Uterus (tissue), 3 donors: ENCODE measurements at regions not wholly inside any gene's neighbourhood (a gene's known extent, or its start where the extent isn't known, plus 50 kb on each side); places are given as distances from the start of the nearest gene placed in this dataset.
A peak's percentile ranks its signal among the peaks of the same experiment; 100 is the strongest.

Experiments
- DNase-seq, 2 donors: peaks; one replicate each; pipeline ENCODE4 v3.0.0-alpha.2; 2019 to 2020
- H3K27ac ChIP-seq, 2 donors: fragments of 200-600 bp; sonication (generic); 1 replicate in 1 of 2; 2 replicates in 1 of 2; pipeline ENCODE4 v1.5.1; 2016 to 2018
- H3K27me3 ChIP-seq, 2 donors: fragments of 200-600 bp; sonication (generic); one replicate each; pipeline ENCODE4 v1.5.1; 2018 to 2019; ENCODE audit warnings: control low read depth in 1 of 2
- H3K36me3 ChIP-seq, 2 donors: fragments of 200-600 bp; sonication (generic); one replicate each; pipeline ENCODE4 v1.5.1; 2019; ENCODE audit warnings: control low read depth in 1 of 2
- H3K4me1 ChIP-seq, 2 donors: fragments of 200-600 bp; sonication (generic); one replicate each; pipeline ENCODE4 v1.5.1; 2018 to 2019; ENCODE audit warnings: control low read depth in 1 of 2
- H3K4me3 ChIP-seq, 2 donors: fragments of 200-600 bp; sonication (generic); 1 replicate in 1 of 2; 2 replicates in 1 of 2; pipeline ENCODE4 v1.5.1; 2018 to 2019; ENCODE audit warnings: mild to moderate bottlenecking in 1 of 2
- H3K9me3 ChIP-seq, 2 donors: fragments of 200-600 bp; sonication (generic); one replicate each; pipeline ENCODE4 v1.5.1; 2019; ENCODE audit warnings: control low read depth in 1 of 2
- POLR2A ChIP-seq, 2 donors: fragments of 450-650 bp; IDR thresholded peaks; one replicate each; pipeline ENCODE4 v1.6.1; 2016; ENCODE audit warnings: antibody characterized with exemption in 2 of 2, mild to moderate bottlenecking in 1 of 2, moderate library complexity in 1 of 2
- intact Hi-C: fragments of 100-400 bp; cut with DNase I; formaldehyde crosslinking; loops from one replicate; pipeline ENCODE4 v1.15.1; 2023; ENCODE audit warnings: low total_unique reads
- TF ChIP-seq, protein P1 (sequence below), 4 experiments: fragments of 200-600 bp in 2 of 4; fragments of 450-650 bp in 2 of 4; sonication (generic) in 2 of 4; IDR thresholded peaks; one replicate each; pipeline ENCODE4 v1.5.1; 2016 to 2019; ENCODE audit warnings: antibody characterized with exemption in 4 of 4, mild to moderate bottlenecking in 2 of 4, moderate library complexity in 1 of 4
- donor health status: DM: yes; HTN: yes; CAD: no.

DNA sequence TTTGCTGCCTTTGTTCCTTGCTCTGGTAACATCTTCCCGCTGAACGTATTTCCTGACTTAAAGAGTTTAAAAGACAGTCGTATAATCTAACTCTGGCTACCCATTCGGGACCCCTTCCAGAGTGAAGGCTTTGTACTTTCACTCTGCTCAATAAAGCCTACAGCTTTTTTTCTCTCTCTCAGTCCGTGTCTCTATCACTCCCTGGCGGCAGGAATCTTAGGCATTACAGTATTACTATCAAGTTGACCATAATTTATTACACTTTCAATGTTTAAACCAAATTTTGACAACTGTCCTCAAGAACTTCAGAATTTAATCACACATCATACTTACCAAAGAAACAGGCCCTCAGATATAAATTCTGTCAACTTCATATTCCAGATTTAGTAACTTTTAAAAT lies 967.9 kb downstream of the FSCB start:
- H3K27me3 ChIP-seq, result no peaks in the 10 kb centered on the region
- H3K4me3 ChIP-seq, result peak overlapping the region in 1 of 2 donors; percentile 9
- H3K36me3 ChIP-seq, result no peaks in the 10 kb centered on the region
- H3K9me3 ChIP-seq, result no peaks in the 10 kb centered on the region
- DNase-seq, result no peak
- H3K27ac ChIP-seq, result no peak overlapping the region
- intact Hi-C loops, result no loop called here
- H3K4me1 ChIP-seq, result no peaks in the 10 kb centered on the region
- TF ChIP-seq, protein P1, sequence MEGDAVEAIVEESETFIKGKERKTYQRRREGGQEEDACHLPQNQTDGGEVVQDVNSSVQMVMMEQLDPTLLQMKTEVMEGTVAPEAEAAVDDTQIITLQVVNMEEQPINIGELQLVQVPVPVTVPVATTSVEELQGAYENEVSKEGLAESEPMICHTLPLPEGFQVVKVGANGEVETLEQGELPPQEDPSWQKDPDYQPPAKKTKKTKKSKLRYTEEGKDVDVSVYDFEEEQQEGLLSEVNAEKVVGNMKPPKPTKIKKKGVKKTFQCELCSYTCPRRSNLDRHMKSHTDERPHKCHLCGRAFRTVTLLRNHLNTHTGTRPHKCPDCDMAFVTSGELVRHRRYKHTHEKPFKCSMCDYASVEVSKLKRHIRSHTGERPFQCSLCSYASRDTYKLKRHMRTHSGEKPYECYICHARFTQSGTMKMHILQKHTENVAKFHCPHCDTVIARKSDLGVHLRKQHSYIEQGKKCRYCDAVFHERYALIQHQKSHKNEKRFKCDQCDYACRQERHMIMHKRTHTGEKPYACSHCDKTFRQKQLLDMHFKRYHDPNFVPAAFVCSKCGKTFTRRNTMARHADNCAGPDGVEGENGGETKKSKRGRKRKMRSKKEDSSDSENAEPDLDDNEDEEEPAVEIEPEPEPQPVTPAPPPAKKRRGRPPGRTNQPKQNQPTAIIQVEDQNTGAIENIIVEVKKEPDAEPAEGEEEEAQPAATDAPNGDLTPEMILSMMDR (IDR thresholded peaks at IDR 0.05), result peak in 2 of 4 experiments; percentile 26 to 35
- TF ChIP-seq POLR2A (IDR thresholded peaks at IDR 0.05), result no peak

DNA sequence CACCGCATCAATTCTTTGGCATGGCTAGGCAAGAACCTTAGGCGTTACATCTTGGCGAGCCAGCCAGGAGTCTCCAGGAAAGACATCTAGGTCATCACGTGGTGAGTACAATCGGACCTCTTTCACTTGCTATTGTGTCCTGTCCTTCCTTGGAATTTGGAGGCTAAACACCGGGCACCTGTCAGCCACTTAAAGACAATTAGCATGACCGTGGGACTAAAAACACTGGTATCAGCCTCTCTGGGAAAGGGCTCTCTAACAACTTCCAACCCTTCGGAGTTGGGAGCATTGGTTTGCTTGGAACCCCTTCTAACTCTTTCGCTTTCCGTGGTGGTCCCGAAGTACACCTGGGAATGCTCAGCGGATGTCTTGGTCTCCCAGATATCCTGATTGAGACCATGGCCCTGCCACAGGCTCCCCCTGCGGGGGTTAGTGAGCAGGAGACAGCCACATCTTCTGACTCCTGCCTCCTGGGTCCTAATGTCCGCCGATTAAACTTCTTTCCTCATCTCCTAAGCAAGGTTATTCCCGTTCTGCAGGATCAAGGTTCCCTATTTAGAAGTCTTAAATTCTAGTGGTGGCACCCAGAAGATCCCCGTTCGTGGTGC lies 971.7 kb downstream of the FSCB start:
- Histone ChIP-seq H3K9me3 (no peaks in the 10 kb centered on the region), H3K4me1 (no peaks in the 10 kb centered on the region), H3K36me3 (no peaks in the 10 kb centered on the region), H3K27me3 (no peaks in the 10 kb centered on the region), H3K27ac (no peak overlapping the region), H3K4me3 (no peak overlapping the region)
- intact Hi-C loops, result no loop called here
- no peak for DNase-seq
- TF ChIP-seq POLR2A (IDR thresholded peaks at IDR 0.05), result no peak
- TF ChIP-seq, protein P1 (IDR thresholded peaks at IDR 0.05), result no peak

DNA sequence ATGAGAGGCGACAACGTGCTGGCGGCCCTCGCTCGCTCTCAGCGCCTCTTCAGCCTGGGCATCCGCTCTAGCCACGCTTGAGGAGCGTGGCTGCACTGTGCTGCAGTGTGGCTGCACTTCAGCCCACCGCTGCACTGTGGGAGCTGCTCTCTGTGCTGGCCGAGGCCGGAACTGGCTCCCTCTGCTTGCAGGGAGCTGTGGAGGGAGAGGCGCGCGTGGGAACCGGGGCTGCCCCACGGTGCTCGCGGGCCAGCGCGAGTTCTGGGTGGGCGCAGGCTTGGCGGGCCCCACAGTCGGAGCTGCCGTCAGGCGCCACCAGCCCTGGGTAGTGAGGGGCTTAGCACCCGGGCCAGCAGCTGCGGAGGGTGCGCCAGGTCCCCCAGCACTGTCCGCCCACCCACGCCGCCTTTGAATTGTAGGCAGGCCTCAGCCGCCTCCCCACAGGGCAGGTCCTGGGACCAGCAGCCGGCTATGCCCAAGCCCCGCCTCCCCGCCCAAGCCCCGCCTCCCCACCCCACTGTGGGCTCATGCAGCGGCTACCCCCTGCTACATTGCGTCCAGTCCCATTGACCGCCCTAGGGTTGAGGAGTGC lies 974.2 kb downstream of the FSCB start:
- intact Hi-C loops, result no loop called here
- no peak for DNase-seq
- Histone ChIP-seq H3K27me3 (no peaks in the 10 kb centered on the region), H3K27ac (no peak overlapping the region), H3K36me3 (no peaks in the 10 kb centered on the region), H3K4me1 (no peaks in the 10 kb centered on the region), H3K9me3 (no peaks in the 10 kb centered on the region), H3K4me3 (no peak overlapping the region)
- no peak for TF ChIP-seq POLR2A (IDR thresholded peaks at IDR 0.05)
- TF ChIP-seq, protein P1 (IDR thresholded peaks at IDR 0.05), result no peak

DNA sequence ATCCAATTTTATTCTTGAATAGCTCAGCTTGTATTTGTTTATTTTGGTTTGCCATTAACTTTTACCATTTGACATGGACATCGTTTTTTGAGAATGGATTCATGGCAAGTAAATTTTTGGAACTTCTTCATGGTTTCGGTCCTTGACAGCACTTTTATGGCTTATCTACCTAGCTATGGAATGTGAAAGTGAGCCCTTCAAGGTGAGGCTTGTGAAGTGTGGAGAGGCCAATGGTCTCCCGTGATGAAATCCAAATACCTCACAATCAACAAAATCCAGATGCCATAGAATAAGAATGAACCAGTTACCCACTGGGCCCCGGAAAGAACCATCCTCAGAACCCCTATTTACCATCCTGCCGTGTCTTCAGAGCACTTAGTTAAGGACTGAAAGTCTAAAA lies 978.8 kb downstream of the FSCB start:
- Histone ChIP-seq H3K4me3 (no peak overlapping the region), H3K36me3 (no peaks in the 10 kb centered on the region), H3K27me3 (no peaks in the 10 kb centered on the region), H3K9me3 (no peaks in the 10 kb centered on the region), H3K4me1 (no peaks in the 10 kb centered on the region), H3K27ac (no peak overlapping the region)
- no peak for DNase-seq
- intact Hi-C loops, result no loop called here
- TF ChIP-seq POLR2A (IDR thresholded peaks at IDR 0.05), result no peak
- TF ChIP-seq, protein P1 (IDR thresholded peaks at IDR 0.05), result no peak

DNA sequence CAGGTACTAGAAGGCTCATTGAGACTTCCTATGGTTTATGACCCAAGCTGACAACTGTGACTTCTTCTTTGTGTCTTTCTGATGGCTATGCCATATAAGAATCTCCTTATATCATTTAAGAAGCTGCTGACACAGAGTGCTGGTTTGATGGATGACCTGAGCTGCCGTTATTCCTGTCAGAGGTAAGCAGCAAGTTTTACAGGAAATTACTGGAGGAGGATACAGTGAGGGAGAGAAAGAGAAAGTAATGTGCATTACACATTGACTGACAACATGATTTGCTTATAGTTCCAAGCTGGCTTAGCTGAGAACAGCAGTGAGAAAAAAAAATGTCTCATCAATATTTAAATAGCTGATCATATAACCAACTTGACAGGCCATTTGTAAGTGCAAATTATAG lies 981.4 kb downstream of the FSCB start:
- H3K27me3 ChIP-seq, result no peaks in the 10 kb centered on the region
- no peak for DNase-seq
- H3K36me3 ChIP-seq, result no peaks in the 10 kb centered on the region
- H3K9me3 ChIP-seq, result no peaks in the 10 kb centered on the region
- intact Hi-C loops, result no loop called here
- TF ChIP-seq POLR2A (IDR thresholded peaks at IDR 0.05), result no peak
- TF ChIP-seq, protein P1 (IDR thresholded peaks at IDR 0.05), result no peak
- H3K4me1 ChIP-seq, result no peaks in the 10 kb centered on the region
- H3K4me3 ChIP-seq, result no peak overlapping the region
- no peak overlapping the region for H3K27ac ChIP-seq
